22Rv1 (cell line): ENCODE measurements at regions not wholly inside any gene's neighbourhood (a gene's known extent, or its start where the extent isn't known, plus 50 kb on each side); places are given as distances from the start of the nearest gene placed in this dataset.

ENCODE experiments used
- CTCF ChIP-seq: fragments of 450-650 bp; IDR thresholded peaks from 2 replicates; pipeline ENCODE4 v1.5.1; 2017; ENCODE audit warnings: mild to moderate bottlenecking
- ZFX ChIP-seq: fragments of 450-650 bp; IDR thresholded peaks from 2 replicates; pipeline ENCODE4 v1.6.1; 2017; ENCODE audit warnings: antibody characterized with exemption, borderline replicate concordance

GRCh38 chr20:6245436-6245835 is 122.6 kb upstream of the FERMT1 start:
- TF ChIP-seq CTCF (no peak), ZFX (no peak)
